NCI-H2227 (cell line): ENCODE measurements at regions not wholly inside any gene's neighbourhood (a gene's known extent, or its start where the extent isn't known, plus 50 kb on each side); places are given as distances from the start of the nearest gene placed in this dataset.
"Not testable (repeated sequence)": the region's sequence is repeated elsewhere in the genome, so short reads cannot be mapped to it uniquely, and the experiment has no call there.

Experiments used
- DNase-seq: peaks from one replicate; lab custom pipeline; 2025; ENCODE audit not compliant: unreplicated experiment; lab: John Stamatoyannopoulos, UW

- no peak for DNase-seq
Observed at GRCh38 chr9:30522061-30522460, 1862.4 kb upstream of the ACO1 start.

GRCh38 chr9:30522486-30522885 is 1862.0 kb upstream of the ACO1 start:
- no peak for DNase-seq

GRCh38 chr9:30524311-30524710 is 1860.1 kb upstream of the ACO1 start:
- DNase-seq = no peak

- DNase-seq = no peak
Observed at GRCh38 chr9:30534455-30534854, 1850.0 kb upstream of the ACO1 start.

GRCh38 chr9:30534896-30535295 is 1849.5 kb upstream of the ACO1 start:
- DNase-seq = no peak

GRCh38 chr9:30536494-30536893 is 1847.9 kb upstream of the ACO1 start:
- no peak for DNase-seq

GRCh38 chr9:30539696-30540095 is 1844.7 kb upstream of the ACO1 start:
- DNase-seq = not testable (repeated sequence)

GRCh38 chr9:30574355-30575151 is 1809.9 kb upstream of the ACO1 start:
- no peak for DNase-seq

- no peak for DNase-seq
Observed at GRCh38 chr9:30575218-30575617, 1809.2 kb upstream of the ACO1 start.

GRCh38 chr9:30575691-30576090 is 1808.8 kb upstream of the ACO1 start:
- DNase-seq = no peak

GRCh38 chr9:30579810-30580209 is 1804.6 kb upstream of the ACO1 start:
- DNase-seq = no peak

GRCh38 chr9:30582240-30582639 is 1802.2 kb upstream of the ACO1 start:
- no peak for DNase-seq

GRCh38 chr9:30584559-30584958 is 1799.9 kb upstream of the ACO1 start:
- DNase-seq = no peak

GRCh38 chr9:30591461-30591860 is 1793.0 kb upstream of the ACO1 start:
- DNase-seq = no peak

GRCh38 chr9:30597608-30598007 is 1786.8 kb upstream of the ACO1 start:
- no peak for DNase-seq

GRCh38 chr9:30605936-30606335 is 1778.5 kb upstream of the ACO1 start:
- no peak for DNase-seq

- no peak for DNase-seq
Observed at GRCh38 chr9:30609713-30610112, 1774.7 kb upstream of the ACO1 start.

GRCh38 chr9:30616782-30617181 is 1767.7 kb upstream of the ACO1 start:
- DNase-seq = not testable (repeated sequence)

- no peak for DNase-seq
Observed at GRCh38 chr9:30622561-30622960, 1761.9 kb upstream of the ACO1 start.

- DNase-seq = no peak
Observed at GRCh38 chr9:30628915-30629567, 1755.4 kb upstream of the ACO1 start.

GRCh38 chr9:30630459-30630858 is 1754.0 kb upstream of the ACO1 start:
- DNase-seq = no peak

GRCh38 chr9:30646639-30647038 is 1737.8 kb upstream of the ACO1 start:
- not testable (repeated sequence) for DNase-seq

- DNase-seq = no peak
Observed at GRCh38 chr9:30661925-30662324, 1722.5 kb upstream of the ACO1 start.
